SW480 (cell line): ENCODE measurements at regions not wholly inside any gene's neighbourhood (a gene's known extent, or its start where the extent isn't known, plus 50 kb on each side); places are given as distances from the start of the nearest gene placed in this dataset.
"Not testable (repeated sequence)": the region's sequence is repeated elsewhere in the genome, so short reads cannot be mapped to it uniquely, and the experiment has no call there.

Experiments used
- DNase-seq: peaks from one replicate; pipeline ENCODE4 v3.0.0-alpha.2; 2016; ENCODE audit warnings: low spot score

DNA sequence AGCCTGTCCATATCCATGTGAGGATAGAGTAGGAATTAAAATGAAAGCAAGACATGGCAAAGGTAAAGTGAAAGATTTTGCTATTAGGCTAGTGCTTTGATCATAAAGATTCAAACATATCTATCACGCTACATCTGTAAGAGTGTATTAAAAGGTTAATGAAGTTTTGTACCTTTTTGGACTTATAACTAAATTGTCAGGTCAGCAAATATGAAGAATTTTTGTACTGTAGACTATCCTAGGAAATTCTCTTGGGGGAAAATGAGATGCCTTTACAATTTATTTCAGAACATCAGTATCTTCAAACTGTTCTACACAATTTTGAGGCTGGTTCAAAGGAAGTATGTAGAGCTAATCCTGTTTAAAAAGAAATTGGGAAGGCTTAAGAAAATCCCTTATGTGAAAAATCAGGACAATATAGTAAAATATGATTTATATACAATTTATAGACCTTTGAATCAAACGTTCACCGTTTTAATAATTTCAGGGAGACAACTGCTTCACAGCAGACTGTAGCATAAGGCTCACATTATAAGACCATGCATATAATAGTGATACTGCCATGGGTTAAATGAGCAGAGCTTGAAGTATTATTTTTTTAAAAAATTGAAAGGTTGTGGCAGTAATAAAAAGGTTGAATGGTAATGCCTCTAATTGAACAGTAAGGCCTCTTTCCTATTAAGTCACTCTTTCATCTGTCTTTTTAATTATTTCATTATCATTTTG lies 639.5 kb upstream of the ARRDC3 start:
- no peak for DNase-seq

DNA sequence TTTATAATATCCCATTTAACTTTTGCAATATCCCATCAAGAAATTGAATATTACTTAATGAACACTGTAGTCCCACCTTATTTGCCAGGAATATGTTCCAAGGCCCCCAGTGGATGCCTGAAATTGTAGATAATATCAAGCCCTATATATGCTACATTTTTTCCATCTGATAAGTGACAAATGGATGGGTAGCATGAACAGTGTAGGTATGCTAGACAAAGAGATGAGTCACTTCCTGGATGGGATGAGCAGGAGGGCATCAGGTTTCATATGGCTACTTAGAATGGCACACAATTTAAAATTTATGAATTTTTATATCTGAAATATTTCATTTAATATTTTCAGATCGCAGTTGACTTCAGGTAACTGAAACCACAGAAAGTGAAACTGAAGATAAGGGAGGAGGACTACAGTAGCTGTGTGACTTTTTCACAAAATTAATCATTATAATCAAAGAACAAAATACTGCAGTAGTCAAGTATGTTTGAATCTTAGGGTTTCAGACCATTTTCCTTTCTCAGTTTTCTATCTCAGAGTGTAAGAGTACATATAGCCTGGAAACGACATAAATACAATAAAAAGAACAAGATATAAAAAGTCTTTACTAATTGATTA lies 636.4 kb upstream of the ARRDC3 start:
- DNase-seq = peak; percentile 36

DNA sequence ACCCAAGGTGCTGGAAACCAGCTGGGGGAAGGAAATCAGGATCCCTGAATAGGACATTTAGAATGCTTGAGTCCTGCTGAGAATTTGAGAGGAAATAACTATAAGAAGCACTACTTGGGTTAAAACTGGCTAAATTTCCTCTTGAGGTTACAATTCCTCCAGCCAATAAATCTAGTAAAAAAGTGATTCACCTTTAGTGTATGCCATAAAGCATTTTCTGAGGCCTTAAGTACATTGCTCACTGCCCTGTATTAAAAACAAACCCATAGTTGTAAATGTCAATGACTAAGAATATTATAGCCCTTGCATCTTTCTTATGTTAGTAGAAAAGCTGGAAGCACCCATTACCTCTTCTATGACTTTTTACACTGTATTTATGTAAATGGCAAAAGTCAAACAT lies 634.7 kb upstream of the ARRDC3 start:
- no peak for DNase-seq

DNA sequence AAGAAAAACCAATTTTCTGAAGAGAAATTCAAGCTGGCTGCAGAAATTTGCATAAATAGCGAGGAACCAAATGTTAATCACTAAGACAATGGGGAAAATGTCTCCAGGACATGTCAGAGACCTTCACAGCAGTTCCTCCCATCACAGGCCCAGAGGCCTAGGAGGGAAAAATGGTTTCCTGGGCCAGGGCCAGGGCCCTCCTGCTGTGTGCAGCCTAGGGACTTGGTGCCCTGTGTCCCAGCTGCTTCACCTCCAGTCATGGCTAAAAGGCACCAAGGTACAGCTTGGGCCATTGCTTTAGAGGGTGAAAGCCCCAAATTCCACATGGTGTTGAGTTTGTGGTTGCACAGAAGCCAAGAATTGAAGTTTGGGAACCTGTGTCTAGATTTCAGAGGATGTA lies 628.7 kb upstream of the ARRDC3 start:
- not testable (repeated sequence) for DNase-seq

DNA sequence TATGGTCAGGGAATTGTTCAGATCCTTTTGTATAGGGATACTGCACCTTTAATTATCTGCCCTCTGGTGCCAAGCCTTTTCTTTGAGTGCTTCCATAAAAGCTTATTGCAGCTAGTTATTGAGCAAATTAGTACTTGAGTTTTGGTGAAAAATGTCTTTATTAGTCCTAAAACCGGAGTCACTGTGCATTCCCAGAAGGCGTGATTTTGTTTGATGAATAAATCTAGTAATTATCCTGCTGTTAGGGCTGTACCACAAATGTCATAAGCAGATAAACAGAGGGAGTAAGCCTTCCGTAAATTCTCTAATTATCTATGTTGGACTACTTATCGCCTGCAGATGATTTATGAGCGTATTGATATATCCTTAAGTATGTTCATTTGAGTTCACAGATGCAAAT lies 620.7 kb upstream of the ARRDC3 start:
- no peak for DNase-seq

DNA sequence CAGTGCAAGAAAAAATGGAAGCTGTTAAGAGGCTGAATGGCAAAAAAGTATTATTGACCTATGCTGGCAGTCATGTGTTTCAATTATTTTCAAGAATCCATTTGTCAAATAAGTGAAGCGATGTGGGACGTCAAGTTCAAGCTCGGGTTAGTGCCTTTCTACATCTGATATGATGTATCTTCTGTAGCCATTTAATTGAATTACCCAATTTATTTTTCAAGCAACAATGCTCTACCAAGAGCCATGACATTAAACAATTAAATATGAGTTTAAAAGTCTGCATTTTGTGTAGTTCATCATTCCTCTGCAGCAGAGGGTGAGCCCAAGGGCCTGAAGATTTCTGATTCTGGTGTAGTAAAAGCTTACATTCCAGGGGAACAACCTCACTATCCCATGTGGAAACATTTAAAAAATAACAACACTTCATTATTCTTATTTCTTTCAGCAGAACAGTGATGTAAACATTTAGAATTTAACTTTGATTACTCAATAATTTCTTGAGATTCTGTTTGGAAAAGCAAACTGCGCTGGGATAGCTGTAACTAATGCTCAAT lies 619.7 kb upstream of the ARRDC3 start:
- DNase-seq = no peak

DNA sequence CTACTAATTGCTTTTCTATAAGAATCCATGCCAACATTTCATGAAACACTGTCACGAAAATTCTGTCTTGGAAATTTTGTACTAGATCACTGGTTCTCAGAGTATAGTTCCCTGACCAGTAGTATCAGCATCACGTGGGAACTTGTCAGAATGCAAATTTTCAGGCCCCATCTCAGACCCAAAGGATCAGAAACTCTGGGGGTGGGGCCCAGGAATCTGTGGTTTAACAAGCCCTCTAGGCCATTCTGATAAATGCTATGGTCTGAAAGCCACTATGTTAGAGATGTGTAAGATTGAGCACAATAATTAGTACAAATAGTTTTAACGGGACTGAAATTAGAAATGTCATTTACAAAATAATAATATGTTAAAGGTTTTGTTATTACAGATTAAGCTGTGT lies 615.7 kb upstream of the ARRDC3 start:
- DNase-seq = no peak

DNA sequence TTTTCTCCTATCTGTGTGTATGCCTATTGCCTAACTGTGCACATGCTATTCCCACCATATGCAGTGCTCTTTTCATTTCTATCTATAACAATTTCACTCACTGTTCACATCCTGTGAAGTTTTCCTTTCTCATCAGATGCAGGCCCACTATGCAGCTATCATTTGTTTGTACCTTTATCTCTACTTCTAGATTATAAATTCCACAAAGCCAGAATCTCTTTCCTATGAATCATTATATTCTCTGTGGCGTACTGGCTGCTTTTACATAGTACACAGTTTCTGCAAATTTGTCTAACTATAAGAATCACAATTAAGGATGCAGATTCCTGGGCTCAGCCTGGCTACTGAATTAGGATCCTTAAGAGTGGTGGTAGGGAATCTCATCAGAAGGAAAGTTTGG lies 600.8 kb upstream of the ARRDC3 start:
- no peak for DNase-seq

DNA sequence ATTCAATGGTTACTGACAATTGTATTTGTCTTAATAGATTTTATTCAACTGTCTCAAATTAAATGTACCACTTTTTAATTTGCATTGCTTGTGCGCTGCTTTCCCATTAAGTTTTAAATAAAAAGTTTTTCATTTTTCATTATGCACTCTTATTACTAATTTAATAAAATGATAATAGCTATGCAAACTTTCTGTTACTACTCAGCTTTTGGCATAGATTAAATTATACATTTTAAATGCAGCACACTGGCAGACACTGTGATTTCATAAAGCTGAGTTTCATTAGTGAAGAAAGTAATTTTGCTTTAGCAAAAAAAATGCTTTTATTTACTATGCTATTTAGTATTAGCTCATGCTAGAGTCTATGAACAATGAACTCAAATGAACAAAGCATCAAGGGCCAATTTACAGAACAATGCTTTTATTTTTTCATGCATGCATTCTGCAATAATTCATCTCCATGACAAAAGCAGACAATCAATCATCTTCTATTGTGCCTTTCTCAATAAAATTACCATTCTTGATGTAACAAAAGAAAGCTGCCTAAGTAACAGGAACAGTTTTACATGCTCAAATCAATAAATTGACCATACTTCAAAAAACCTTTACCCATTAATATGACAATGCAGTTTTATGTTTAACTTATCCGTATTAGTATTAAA lies 595.2 kb upstream of the ARRDC3 start:
- no peak for DNase-seq

DNA sequence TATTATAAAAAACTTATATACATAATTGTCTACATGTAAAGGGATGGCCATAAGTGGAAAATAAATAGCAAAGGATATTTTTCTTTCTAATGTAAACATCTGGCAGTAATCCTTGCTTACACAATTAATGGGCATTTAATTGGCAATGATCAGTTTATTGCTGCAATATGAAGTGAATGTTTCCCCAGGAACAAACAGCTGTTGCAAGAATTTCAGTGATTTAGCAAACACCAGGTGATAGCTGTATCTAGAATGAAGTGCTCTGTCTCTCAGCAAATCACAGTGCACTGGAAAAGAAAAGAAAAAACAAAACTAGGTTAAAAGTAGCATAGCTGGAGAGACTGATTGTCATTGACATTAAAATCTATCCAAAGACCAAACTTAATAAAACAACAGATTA lies 594.5 kb upstream of the ARRDC3 start:
- no peak for DNase-seq

DNA sequence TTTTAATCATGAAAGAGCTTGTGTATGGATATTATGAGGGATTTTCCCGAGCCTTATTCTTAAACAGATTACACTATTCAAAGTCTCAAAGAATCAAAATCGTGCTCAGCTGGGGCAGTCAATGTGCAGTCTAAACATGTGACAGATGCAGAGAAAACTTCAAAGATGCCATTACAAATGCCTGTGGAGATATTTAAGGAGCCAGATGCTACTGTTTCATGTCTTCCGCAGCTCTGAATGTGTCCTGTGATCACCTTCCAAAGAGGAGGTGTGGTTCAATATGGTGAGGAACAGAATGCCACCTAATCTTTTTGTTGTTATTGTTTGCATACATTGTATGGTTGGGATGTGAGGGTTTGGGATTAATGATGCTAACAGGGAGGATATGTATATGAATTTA lies 593.3 kb upstream of the ARRDC3 start:
- no peak for DNase-seq

DNA sequence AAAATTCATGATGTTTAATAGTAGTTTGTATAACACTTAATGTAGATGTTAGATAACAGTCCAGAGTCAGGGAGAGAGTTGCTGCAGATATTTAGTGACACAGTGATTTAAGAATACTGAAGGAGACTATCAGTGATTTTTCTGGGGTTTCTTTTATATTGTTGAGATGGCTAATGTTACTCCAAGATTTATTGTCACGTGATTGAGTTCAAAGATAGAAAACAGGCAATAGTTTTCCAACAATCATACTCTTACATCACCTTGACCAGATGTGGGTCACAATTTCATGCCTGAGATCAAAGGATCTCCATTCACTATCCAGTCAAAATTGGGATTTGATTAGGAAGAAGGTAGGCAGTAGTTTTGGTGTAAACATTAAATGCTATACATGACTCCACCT lies 580.0 kb upstream of the ARRDC3 start:
- DNase-seq = no peak

DNA sequence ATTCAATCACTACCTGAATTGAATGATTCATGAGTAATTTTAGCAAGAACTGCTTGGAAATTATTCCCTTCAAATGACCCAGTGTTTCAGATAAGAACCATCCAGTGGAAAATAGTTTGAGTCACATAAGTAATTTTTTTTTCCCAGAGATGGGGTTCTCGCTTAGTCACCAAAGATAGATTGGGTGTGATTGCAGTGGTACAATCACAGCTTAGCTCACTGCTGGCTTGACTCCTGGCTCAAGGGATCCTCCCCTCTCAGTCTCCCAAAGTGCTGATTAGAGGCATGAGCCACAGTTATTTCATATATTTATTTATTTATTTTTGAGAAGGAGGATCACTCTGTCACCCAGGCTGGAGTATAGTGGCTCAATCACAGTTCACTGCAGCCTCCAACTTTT lies 574.5 kb upstream of the ARRDC3 start:
- no peak for DNase-seq

DNA sequence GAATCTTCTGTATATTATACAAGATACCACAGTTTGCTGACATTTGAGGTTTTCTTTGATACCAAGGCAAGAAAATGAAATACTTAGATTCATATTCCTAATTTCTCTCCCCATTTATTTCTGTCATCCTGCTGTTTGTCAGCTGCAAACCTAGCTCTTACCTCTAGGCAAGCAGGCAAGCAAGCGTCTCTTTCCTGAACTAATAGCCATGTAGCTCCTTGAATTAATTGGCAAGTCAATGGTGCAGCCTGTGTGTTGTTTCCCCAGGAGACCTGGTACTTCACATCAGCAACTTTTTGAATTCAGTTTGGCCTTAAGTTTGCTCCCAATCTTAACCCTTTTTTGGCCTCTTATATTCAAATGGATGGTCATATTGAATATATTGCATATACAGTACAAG lies 573.6 kb upstream of the ARRDC3 start:
- DNase-seq = no peak

DNA sequence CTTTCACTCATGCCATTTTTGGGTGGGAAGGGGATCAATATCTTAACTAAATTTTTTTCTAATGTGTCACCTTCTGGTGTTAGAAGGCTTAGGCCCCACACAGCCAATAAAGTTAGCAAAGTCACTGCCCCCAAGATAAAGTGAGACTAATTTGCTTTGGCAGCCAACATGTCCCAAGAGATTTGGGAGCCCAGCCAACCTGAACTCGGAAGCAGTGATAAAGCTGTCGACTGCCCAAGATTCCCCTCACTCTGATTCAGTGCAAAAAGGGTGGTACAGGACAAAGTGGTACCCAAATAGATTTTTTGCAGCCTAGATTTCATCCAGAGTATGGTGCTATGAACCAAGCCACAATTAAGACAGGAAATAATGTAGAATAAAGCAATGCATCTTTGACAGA lies 572.5 kb upstream of the ARRDC3 start:
- no peak for DNase-seq

DNA sequence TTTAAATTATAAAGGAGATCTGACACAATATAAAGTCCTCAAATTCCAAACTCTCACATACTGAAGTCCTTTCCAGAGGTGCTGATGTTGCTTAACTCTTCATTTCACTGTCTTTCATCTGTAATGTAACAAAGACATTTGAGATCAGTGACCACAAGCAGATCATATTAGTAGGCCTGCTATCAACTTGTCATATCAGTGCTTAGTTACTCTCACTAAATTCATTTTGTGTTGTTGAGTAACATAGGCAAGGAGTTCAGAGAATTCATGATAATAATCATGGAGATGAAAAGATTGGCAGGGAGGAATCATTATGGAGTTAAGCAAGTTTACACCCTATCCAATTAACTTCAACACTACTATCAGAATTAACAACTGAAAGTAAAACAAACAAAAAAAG lies 571.0 kb upstream of the ARRDC3 start:
- no peak for DNase-seq

DNA sequence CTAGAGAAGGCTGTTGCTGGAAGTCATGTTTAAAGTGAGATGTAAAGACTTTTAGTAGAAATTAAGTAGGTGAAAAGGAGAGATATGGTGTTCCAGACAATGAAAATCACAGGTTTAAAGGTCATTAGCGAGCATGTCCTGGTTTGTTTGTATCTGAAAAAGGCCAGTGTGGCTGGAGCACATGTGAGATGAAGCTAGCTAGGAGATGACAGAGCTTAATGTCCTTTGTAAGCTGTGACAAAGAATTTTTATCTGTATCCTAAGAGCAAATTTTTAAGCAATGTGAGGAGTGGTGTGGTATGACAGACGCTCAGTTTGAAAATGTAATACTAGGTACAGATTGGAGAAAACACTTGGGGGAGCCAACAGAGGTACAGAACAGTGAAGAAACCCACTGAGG lies 567.2 kb upstream of the ARRDC3 start:
- DNase-seq = no peak

DNA sequence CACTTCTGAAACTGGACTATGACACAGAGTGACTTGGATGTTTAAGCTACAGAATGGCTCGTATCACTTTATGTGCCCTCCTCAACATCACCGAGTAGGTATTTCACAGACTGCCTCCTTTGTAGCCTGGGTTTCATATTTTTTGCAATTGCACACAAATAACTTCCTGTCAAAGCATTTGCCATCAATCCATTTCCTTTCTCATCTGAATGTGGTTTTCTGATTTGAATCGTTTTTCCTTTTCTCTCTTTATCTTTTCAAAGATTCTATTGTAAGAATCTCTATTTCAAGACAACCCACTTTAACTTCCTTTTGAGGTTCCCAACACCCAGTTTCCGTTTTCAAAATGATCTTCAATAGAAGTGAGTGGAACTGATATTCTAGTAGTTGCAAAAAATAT lies 563.8 kb upstream of the ARRDC3 start:
- DNase-seq = no peak

DNA sequence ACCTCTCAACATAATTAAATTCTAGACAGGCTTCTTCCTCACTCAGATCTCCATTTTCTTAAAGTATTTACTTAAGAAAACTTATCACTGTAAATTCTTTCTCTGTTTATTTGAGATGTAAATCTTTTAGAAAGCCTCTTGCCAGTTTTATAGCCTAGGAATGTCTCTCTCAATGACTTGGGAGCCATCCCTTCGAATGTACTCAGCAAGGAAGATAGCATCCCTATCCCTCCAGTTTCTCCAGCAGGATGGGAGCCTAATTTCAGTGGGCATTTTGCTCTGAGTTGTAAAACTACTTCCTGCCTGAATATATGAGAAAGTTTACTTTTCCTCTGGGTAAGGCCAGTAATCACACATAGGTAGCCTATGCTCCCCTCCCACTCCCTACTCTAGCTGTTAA lies 558.5 kb upstream of the ARRDC3 start:
- no peak for DNase-seq

DNA sequence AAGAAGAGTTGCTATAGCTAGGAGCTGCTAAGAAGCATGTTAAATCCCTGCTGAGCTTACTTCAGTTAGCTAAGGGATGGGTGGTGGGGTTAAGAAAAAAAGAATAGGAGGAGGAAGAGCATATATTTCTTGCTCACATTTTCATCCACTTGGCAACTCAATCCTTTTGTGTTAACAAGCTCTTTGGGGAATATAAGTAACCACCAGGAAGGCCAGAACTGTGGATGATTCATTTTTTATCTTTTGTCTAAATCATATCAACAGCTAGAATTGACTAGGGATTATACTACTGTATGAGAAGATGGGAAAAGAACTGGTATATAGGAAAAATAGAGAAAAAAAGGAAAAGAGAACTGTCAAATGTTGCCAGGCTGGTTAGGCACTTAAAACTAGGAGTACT lies 555.3 kb upstream of the ARRDC3 start:
- no peak for DNase-seq

DNA sequence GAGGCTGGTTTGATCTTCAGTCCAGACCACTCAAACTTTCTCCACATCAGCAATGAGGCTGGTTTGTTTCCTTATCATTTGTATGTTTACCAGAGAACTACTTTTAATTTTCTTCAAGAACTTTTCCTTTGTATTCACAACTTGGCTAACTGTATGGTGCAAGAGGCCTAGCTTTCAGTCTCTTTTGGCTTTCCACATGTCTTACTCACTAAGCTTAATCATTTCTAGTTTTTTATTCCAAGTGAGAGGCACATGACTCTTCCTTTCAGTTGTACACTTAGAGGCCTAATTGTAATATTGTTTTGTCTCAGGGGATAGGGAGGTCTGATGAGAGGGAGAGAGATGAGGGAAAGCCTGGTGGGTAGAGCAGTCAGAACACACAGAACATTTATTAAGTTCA lies 554.0 kb upstream of the ARRDC3 start:
- no peak for DNase-seq

DNA sequence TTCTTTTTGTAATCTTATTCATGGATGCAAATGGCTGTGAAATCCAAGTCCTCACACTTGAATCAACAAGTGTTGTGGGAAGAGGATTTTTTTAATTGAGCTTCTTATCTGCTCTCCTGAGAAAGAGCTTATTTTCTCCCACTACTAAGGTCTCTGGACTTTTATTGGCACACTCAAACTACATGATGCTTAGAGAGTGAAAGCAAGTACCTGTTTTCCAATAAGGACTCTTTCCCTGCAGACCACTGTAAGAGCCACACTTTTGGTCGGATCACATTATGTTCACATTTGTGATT lies 546.4 kb upstream of the ARRDC3 start:
- DNase-seq = no peak

DNA sequence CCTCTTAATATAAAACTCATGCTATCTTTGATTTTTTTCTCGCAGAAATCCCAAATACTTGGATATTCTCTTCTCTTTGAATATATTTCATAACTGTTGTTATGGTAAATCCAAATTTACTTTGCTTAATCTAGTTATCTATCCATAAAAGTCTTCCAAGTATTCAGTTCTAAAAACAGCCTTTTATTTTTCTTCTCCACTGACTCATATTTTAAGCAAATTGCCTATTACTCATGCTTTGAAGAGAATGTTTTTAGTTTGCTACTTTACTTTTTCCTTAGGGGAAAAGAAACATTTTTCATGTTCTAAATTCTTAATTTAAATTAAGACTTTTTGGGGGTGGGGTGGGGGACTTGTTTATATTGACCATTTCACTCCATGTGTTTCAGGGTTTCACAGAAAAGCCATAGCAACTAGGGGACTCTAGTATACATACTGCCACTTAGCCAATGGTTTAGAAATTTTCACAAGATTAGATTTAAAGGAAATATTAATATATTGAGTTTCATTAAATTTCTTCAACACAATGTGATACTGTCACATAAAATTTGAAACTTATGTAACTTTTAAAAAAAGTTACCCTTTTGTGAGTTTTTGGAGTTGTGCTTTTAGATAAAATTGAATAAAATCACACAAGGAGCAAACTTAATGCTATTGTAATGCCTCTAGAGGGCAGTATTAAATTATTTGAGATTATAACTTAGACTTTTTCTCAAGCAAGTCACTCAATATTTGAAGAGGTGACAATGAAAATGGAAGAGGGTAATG lies 545.8 kb upstream of the ARRDC3 start:
- DNase-seq = peak; percentile 44
